Sigmoid colon (tissue), 6 donors: ENCODE measurements at regions not wholly inside any gene's neighbourhood (a gene's known extent, or its start where the extent isn't known, plus 50 kb on each side); places are given as distances from the start of the nearest gene placed in this dataset.
"Not testable (repeated sequence)": the region's sequence is repeated elsewhere in the genome, so short reads cannot be mapped to it uniquely, and the experiment has no call there.

ENCODE experiments used
- DNase-seq: peaks from one replicate; pipeline ENCODE4 v3.0.0-alpha.2; 2019
- H3K27ac ChIP-seq, 4 donors: fragments of 200-600 bp; sonication (generic); one replicate each; pipeline ENCODE4 v1.5.1; 2016 to 2019; ENCODE audit warnings: mild to moderate bottlenecking in 1 of 4
- H3K27me3 ChIP-seq, 3 donors: fragments of 200-600 bp; sonication (generic); one replicate each; pipeline ENCODE4 v1.5.1; 2019; ENCODE audit warnings: mild to moderate bottlenecking in 1 of 3
- H3K36me3 ChIP-seq, 4 donors: fragments of 200-600 bp; sonication (generic); one replicate each; pipeline ENCODE4 v1.5.1; 2016 to 2019
- H3K4me1 ChIP-seq, 4 donors: fragments of 200-600 bp; sonication (generic); one replicate each; pipeline ENCODE4 v1.5.1; 2017 to 2019
- H3K4me3 ChIP-seq, 4 donors: fragments of 200-600 bp; sonication (generic); one replicate each; pipeline ENCODE4 v1.5.1; 2017 to 2019; ENCODE audit warnings: mild to moderate bottlenecking in 2 of 4, moderate library complexity in 1 of 4
- H3K9me3 ChIP-seq, 4 donors: fragments of 200-600 bp in 3 of 4; sonication (generic) in 3 of 4; one replicate each; pipeline versions ENCODE4 v1.5.1 to v1.6.1; 2013 to 2019
- CTCF ChIP-seq, 4 experiments: fragments of 450-650 bp in 3 of 4; fragments of 200-600 bp in 1 of 4; IDR thresholded peaks; one replicate each; pipeline ENCODE4 v1.5.1; 2016 to 2019; ENCODE audit warnings: antibody characterized with exemption in 4 of 4, mild to moderate bottlenecking in 3 of 4, moderate library complexity in 2 of 4
- EP300 ChIP-seq, 4 donors: sonication (generic); formaldehyde crosslinking; IDR thresholded peaks; one replicate each; pipeline ENCODE4 v1.6.1; 2017; ENCODE audit warnings: antibody characterized with exemption in 4 of 4
- POLR2A ChIP-seq, 2 donors: fragments of 450-650 bp; IDR thresholded peaks; one replicate each; pipeline ENCODE4 v1.6.1; 2016; ENCODE audit warnings: antibody characterized with exemption in 2 of 2, mild to moderate bottlenecking in 2 of 2, moderate library complexity in 2 of 2
- POLR2AphosphoS5 ChIP-seq, 4 donors: sonication (generic); formaldehyde crosslinking; IDR thresholded peaks; one replicate each; pipeline ENCODE4 v1.6.1; 2017; ENCODE audit warnings: antibody characterized with exemption in 4 of 4
- WGBS, 2 donors: extraction: QIAGEN DNeasy Blood & Tissue Kit; methylation state at CpG; one replicate each; pipeline ENCODE4 v1.1.7; 2013; 5-methylcytosine and 5-hydroxymethylcytosine counted together
- intact Hi-C: fragments of 100-400 bp; cut with DNase I; formaldehyde crosslinking; loops from one replicate; pipeline ENCODE4 v1.15.1; 2023
- donor health status: healthy with polysubstance abuse.
- donor health status: healthy.

- WGBS, 2 donors: 75 to 77% methylated on average over 2 of the region's 2 CpGs
- DNase-seq: no peak
- intact Hi-C loops: no loop called here
Measured at GRCh38 chr21:27321791-27322190, 354.9 kb upstream of the ADAMTS5 start.

GRCh38 chr21:27320868-27321267 is 354.0 kb upstream of the ADAMTS5 start:
- intact Hi-C loops: no loop called here
- Histone ChIP-seq H3K27ac (no peak overlapping the region), H3K4me1 (no peaks in the 10 kb centered on the region), H3K27me3 (no peaks in the 10 kb centered on the region), H3K9me3 (no peaks in the 10 kb centered on the region), H3K36me3 (no peaks in the 10 kb centered on the region), H3K4me3 (no peak overlapping the region)
- no peak for DNase-seq
- TF ChIP-seq EP300 (IDR thresholded peaks at IDR 0.05) (no peak), CTCF (IDR thresholded peaks at IDR 0.05) (no peak), POLR2AphosphoS5 (IDR thresholded peaks at IDR 0.05) (no peak), POLR2A (IDR thresholded peaks at IDR 0.05) (no peak)
- WGBS, 2 donors: 76 to 78% methylated on average over 3 of the region's 3 CpGs

More at GRCh38 chr21:27321791-27322190, 354.9 kb upstream of the ADAMTS5 start:
- H3K9me3 ChIP-seq: no peaks in the 10 kb centered on the region
- H3K4me1 ChIP-seq: no peaks in the 10 kb centered on the region
- no peak overlapping the region for H3K27ac ChIP-seq
- H3K36me3 ChIP-seq: no peaks in the 10 kb centered on the region
- no peak overlapping the region for H3K4me3 ChIP-seq
- TF ChIP-seq POLR2A (IDR thresholded peaks at IDR 0.05): no peak
- no peak for TF ChIP-seq EP300 (IDR thresholded peaks at IDR 0.05)
- TF ChIP-seq CTCF (IDR thresholded peaks at IDR 0.05): no peak
- no peak for TF ChIP-seq POLR2AphosphoS5 (IDR thresholded peaks at IDR 0.05)
- H3K27me3 ChIP-seq: no peaks in the 10 kb centered on the region

GRCh38 chr21:27317601-27318000 is 350.7 kb upstream of the ADAMTS5 start:
- H3K36me3 ChIP-seq, H3K4me1 ChIP-seq, H3K9me3 ChIP-seq, H3K4me3 ChIP-seq, H3K27me3 ChIP-seq, intact Hi-C loops, H3K27ac ChIP-seq, DNase-seq: not testable (repeated sequence)
- 86 to 87% methylated on average over 3 of the region's 3 CpGs for WGBS, 2 donors

- no peaks in the 10 kb centered on the region for H3K27me3 ChIP-seq
- no peak for DNase-seq
- H3K27ac ChIP-seq: no peak overlapping the region
- no peak overlapping the region for H3K4me3 ChIP-seq
- H3K4me1 ChIP-seq: no peaks in the 10 kb centered on the region
- no peaks in the 10 kb centered on the region for H3K36me3 ChIP-seq
- 78 to 89% methylated on average over 2 of the region's 2 CpGs for WGBS, 2 donors
- TF ChIP-seq POLR2AphosphoS5 (IDR thresholded peaks at IDR 0.05) (no peak), CTCF (IDR thresholded peaks at IDR 0.05) (no peak), POLR2A (IDR thresholded peaks at IDR 0.05) (no peak), EP300 (IDR thresholded peaks at IDR 0.05) (no peak)
- H3K9me3 ChIP-seq: no peaks in the 10 kb centered on the region
- intact Hi-C loops: no loop called here
Measured at GRCh38 chr21:27315373-27315772, 348.5 kb upstream of the ADAMTS5 start.

GRCh38 chr21:27314131-27314530 is 347.2 kb upstream of the ADAMTS5 start:
- no peak for DNase-seq
- Histone ChIP-seq H3K4me1 (no peaks in the 10 kb centered on the region), H3K9me3 (no peaks in the 10 kb centered on the region), H3K27ac (no peak overlapping the region), H3K36me3 (no peaks in the 10 kb centered on the region), H3K4me3 (no peak overlapping the region), H3K27me3 (no peaks in the 10 kb centered on the region)
- intact Hi-C loops: no loop called here
- TF ChIP-seq POLR2A (IDR thresholded peaks at IDR 0.05): no peak
- TF ChIP-seq CTCF (IDR thresholded peaks at IDR 0.05): no peak
- TF ChIP-seq POLR2AphosphoS5 (IDR thresholded peaks at IDR 0.05): no peak
- TF ChIP-seq EP300 (IDR thresholded peaks at IDR 0.05): no peak
- WGBS, 2 donors: 65 to 84% methylated on average over 1 of the region's 1 CpG
